ENCODE measurements at regions not wholly inside any gene's neighbourhood (a gene's known extent, or its start where the extent isn't known, plus 50 kb on each side); places are given as distances from the start of the nearest gene placed in this dataset.
"Not testable (repeated sequence)": the region's sequence is repeated elsewhere in the genome, so short reads cannot be mapped to it uniquely, and the experiment has no call there.

DNA sequence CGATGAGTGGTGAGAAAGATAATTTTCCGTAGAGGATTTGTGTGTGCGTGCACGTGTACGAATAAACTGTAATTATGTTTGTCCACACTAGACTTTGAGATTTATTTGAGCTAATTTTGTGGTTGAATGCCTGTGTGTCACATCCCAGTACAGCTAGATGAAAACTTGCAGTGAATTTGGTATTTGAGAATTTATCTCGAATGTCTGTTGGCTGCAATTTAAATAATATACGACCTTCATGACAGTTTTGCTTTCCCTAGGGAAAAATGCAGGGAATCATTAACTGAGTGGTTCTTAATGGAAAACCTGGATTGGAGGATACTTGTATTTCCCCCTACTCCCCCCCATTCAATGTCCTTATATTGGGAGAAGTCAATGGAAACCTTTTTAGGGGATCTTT is 124.8 kb downstream of the GOSR1 start:
- DNase-seq (ENCODE audit: low spot score); H3K27me3 Mint-ChIP-seq; ATAC-seq; H3K9me3 Mint-ChIP-seq; H3K36me3 Mint-ChIP-seq: not testable (repeated sequence)
- Mint-ChIP-seq H3K4me3 (peak overlapping the region; percentile 93), H3K4me1 (ENCODE audit: low read depth in 2 of 2) (peaks cover 8 to 12% of the 10 kb centered on the region in 2 donors), H3K27ac (peak overlapping the region in 1 of 2 donors; percentile 80)

DNA sequence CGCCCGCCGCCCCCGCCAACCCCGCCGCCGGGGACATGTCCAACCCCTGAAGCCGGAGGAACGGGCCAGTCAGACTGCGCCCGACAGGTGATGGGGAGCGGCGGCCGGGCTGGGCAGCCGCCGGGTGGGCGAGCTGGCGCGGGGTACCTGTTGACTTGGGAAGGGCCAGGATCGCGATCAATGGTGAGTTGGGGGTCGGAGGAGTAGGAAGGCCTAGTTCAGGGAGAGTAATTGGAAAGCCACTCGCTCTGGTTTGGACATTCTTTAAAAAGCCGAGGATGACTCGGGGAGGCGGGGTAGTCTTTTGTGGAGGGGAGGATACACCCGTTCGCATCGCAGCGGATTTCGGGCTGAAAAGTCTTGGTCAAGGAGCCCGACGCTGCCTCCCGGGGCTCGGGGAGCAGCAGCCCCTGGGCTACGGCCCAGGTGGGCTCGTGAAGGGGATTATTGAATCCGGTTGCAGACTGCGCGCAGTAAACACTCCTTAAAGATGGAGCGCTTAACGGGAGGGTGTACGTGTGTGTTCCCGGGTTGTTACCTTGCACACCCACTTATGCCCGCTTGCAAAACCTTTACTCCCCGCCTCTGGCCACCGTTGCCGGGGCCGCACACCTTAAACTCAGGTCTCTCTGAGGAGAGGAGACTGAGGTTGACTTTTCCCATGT is 123.8 kb downstream of the GOSR1 start:
- H3K27ac Mint-ChIP-seq = peak overlapping the region; percentile 80 to 84
- ATAC-seq (peak in 1 of 2 donors; percentile 4), DNase-seq (ENCODE audit: low spot score) (no peak)
- H3K9me3 Mint-ChIP-seq = no peaks in the 10 kb centered on the region
- no peaks in the 10 kb centered on the region for H3K36me3 Mint-ChIP-seq
- peak overlapping the region; percentile 93 for H3K4me3 Mint-ChIP-seq
- H3K27me3 Mint-ChIP-seq = no peaks in the 10 kb centered on the region
- H3K4me1 Mint-ChIP-seq (ENCODE audit: low read depth in 2 of 2) = peaks cover 8 to 12% of the 10 kb centered on the region in 2 donors

DNA sequence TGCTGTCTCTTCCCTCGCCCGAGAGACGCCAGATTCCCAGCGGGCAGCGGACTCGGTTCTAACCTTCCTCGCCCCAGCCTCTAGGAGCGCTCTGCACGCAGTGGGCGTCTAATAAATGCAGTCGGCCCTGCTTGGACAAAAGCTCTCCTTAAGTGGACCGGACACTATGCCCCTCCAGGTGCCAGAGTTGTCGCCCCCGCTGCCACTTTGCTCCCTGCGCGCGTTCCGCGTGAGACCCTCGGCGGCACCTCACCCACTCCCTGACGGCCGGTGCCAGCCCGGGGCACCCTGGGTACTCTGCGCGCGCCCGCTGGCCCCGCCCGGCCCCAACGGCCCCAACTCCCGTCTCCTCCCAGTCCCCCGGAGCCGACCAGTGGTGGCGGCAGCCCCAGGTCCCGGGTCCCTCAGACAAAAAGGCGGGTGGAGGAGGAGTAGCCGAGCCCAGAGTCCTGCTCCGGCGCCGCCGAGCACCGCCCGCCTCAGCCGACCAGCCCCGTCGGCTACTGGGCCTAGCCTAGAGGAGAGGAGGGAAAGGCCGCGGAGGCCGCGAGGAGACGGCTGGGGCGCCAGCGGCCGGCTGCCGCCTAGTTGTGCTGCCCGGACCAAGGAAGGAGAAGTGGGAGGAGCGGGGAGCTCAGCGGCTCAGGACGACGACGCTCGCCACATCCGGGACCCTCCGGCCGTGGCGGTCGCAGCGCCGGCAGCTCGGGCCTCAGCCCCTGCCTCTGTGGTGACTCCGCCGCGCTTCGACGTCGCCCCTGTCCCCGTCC is 123.0 kb downstream of the GOSR1 start:
- Mint-ChIP-seq H3K27me3 (no peaks in the 10 kb centered on the region), H3K4me3 (peak overlapping the region; percentile 93), H3K9me3 (no peaks in the 10 kb centered on the region), H3K36me3 (no peaks in the 10 kb centered on the region), H3K27ac (peak overlapping the region; percentile 80 to 84), H3K4me1 (ENCODE audit: low read depth in 2 of 2) (peaks cover 8 to 12% of the 10 kb centered on the region in 2 donors)
- ATAC-seq (peak; percentile 96 to 97), DNase-seq (ENCODE audit: low spot score) (peak; percentile 85)

DNA sequence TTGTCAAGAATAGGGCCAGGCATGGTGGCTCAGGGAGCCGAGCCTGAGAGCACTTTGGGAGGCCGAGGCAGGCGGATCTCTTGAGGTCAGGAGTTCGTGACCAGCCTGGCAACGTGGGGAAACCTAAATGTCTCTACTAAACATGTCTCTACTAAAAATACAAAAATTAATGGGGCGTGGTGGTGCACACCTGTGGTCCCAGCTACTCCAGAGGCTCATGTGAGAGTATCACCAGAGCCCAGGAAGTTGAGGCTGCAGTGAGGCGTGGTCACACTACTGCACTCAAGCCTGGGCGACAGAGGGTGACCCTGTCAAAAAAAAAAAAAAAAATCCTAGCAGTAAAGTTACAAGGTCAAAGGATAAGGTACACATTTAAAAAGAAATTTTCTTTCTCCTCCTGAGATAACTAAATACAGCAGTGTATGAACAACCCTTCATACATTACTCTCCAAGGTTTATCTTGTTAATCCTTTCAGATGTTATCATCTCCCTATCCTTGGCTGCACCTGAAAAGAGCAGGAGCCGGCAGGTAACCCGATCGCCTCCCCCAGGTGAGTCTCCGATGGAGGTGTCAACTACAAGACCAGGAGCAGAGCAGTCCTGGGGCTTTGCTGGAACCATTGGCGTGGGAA is 122.3 kb downstream of the GOSR1 start:
- no peak for DNase-seq (ENCODE audit: low spot score)
- ATAC-seq = no peak
- no peaks in the 10 kb centered on the region for H3K9me3 Mint-ChIP-seq
- peaks cover 7 to 8% of the 10 kb centered on the region in 2 donors for H3K4me1 Mint-ChIP-seq (ENCODE audit: low read depth in 2 of 2)
- H3K36me3 Mint-ChIP-seq = no peaks in the 10 kb centered on the region
- H3K27ac Mint-ChIP-seq = peak overlapping the region; percentile 80 to 84
- H3K27me3 Mint-ChIP-seq = no peaks in the 10 kb centered on the region
- peak overlapping the region; percentile 93 for H3K4me3 Mint-ChIP-seq

DNA sequence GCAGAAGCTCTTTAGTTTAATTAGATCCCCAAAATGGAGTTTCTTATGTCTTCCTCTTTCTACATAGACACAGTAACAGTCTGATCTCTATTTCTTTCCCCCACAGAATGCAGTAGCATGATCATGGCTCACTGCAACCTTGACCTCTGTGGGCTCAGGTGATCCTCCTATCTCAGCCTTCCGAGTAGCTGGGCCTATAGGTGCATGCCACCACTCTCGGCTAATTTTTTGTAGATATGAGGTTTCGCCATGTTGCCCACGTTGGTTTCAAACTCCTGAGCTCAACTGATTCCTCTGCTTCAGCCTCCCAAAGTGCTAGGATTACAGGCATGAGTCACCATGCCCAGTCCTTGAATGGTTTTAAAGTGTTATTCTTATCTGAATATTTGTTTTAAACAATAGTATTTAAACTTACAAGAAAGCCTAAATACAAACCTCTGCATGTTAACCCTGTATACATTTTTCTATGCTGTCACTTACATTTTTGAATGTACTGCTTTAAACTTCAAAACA is 120.6 kb downstream of the GOSR1 start:
- ATAC-seq = no peak
- no peaks in the 10 kb centered on the region for H3K9me3 Mint-ChIP-seq

DNA sequence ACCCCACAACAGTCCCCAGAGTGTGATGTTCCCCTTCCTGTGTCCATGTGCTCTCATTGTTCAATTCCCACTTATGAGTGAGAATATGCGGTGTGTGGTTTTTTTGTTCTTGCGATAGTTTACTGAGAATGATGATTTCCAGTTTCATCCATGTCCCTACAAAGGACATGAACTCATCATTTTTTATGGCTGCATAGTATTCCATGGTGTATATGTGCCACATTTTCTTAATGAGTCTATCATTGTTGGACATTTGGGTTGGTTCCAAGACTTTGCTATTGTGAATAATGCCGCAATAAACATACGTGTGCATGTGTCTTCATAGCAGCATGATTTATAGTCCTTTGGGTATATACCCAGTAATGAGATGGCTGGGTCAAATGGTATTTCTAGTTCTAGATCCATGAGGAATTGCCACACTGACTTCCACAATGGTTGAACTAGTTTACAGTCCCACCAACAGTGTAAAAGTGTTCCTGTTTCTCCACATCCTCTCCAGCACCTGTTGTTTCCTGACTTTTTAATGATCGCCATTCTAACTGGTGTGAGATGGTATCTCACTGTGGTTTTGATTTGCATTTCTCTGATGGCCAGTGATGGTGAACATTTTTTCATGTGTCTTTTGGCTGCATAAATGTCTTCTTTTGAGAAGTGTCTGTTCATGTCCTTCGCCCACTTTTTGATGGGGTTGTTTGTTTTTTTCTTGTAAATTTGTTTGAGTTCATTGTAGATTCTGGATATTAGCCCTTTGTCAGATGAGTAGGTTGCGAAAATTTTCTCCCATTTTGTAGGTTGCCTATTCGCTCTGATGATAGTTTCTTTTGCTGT is 120.0 kb downstream of the GOSR1 start:
- not testable (repeated sequence) for H3K27me3 Mint-ChIP-seq; H3K4me3 Mint-ChIP-seq; ATAC-seq; H3K9me3 Mint-ChIP-seq; DNase-seq (ENCODE audit: low spot score); H3K36me3 Mint-ChIP-seq; H3K4me1 Mint-ChIP-seq (ENCODE audit: low read depth in 2 of 2); H3K27ac Mint-ChIP-seq

More for the DNA sequence above, 120.6 kb downstream of the GOSR1 start:
- Mint-ChIP-seq H3K36me3 (no peaks in the 10 kb centered on the region), H3K27ac (no peak overlapping the region), H3K4me1 (ENCODE audit: low read depth in 2 of 2) (peaks cover 7 to 8% of the 10 kb centered on the region in 2 donors), H3K4me3 (no peak overlapping the region), H3K27me3 (no peaks in the 10 kb centered on the region)
- DNase-seq (ENCODE audit: low spot score) = no peak

DNA sequence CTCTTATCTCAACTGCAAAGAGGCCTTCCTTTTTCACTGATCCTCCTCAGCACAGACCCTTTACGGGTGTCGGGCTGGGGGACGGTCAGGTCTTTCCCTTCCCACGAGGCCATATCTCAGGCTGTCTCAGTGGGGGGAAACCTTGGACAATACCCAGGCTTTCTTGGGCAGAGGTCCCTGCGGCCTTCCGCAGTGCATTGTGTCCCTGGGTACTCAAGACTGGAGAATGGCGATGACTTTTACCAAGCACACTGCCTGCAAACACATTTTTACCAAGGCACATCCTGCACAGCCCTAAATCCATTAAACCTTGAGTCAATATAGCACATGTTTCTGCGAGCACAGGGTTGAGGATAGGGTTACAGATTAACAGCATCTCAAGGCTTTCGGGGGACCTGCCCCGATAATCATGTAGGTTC is 117.8 kb downstream of the GOSR1 start:
- not testable (repeated sequence) for H3K4me3 Mint-ChIP-seq; ATAC-seq; H3K27me3 Mint-ChIP-seq; H3K4me1 Mint-ChIP-seq (ENCODE audit: low read depth in 2 of 2); DNase-seq (ENCODE audit: low spot score); H3K9me3 Mint-ChIP-seq; H3K36me3 Mint-ChIP-seq; H3K27ac Mint-ChIP-seq

DNA sequence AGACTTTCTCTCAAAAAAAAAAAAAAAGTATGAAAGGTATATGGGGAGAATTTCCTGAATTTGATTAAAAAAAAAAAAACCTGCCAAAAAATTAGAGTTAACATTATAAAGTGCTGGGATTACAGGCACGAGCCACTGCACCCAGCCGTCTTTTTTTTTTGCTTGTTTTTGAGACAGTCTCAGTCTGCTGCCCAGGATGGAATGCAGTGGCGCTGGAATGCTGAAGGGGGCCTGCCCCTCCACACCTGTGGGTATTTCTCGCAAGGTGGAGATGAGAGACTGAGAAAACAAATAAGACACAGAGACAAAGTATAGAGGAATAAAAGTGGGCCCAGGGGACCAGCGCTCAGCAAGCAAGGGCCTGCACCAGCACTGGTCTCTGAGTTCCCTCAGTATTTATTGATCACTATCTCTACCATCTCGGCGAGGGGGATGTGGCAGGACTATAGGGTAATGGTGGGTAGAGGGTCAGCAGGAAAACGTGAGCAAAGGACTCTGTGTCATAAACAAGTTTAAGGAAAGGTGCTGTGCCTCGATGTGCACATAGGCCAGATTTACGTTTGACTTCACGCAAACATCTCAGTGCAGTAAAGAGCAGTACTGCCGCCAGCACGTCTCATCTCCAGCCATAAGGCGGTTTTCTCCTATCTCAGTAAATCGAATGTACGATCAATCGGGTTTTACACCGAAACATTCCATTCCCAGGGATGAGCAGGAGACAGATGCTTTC is 117.2 kb downstream of the GOSR1 start:
- Mint-ChIP-seq H3K4me1 (ENCODE audit: low read depth in 2 of 2) (no peaks in the 10 kb centered on the region), H3K27me3 (peaks cover 0 to 4% of the 10 kb centered on the region in 2 donors), H3K27ac (no peak overlapping the region), H3K36me3 (no peaks in the 10 kb centered on the region), H3K9me3 (no peaks in the 10 kb centered on the region), H3K4me3 (no peak overlapping the region)
- DNase-seq (ENCODE audit: low spot score) = no peak
- ATAC-seq = no peak

DNA sequence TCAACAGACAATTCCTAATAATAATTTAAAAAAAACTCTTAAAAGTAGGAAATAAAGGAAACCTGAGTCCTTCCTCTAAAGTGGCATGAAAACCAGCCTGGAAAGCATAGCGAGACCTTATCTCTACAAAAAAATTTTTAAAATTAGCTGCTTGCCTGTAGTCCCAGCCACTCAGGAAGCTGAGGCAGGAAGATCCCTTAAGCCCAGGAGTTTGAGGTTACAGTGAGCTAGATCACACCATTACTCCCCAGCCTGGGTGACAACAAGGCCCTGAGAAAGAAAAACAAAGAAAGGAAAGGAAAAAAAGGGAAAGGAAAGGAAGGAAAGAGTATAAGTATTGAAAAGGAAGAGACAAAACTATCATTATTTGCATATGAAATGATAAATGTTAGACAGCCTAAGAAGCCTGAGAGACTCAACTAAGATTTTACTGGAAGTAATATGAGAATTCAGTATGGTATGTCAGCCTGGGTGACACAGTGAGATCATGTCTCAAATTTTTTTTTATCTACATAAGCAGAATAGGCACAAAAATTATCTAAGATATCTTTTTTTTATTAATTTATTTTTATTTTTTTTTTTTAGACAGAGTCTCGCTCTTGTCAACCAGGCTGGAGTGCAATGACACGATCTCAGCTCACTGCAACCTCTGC is 113.0 kb downstream of the GOSR1 start:
- Mint-ChIP-seq H3K9me3 (no peaks in the 10 kb centered on the region), H3K36me3 (no peaks in the 10 kb centered on the region), H3K27ac (no peak overlapping the region), H3K4me1 (ENCODE audit: low read depth in 2 of 2) (peaks cover 0 to 6% of the 10 kb centered on the region in 2 donors), H3K27me3 (peaks cover 0 to 4% of the 10 kb centered on the region in 2 donors), H3K4me3 (no peak overlapping the region)
- DNase-seq (ENCODE audit: low spot score) (no peak), ATAC-seq (no peak)

DNA sequence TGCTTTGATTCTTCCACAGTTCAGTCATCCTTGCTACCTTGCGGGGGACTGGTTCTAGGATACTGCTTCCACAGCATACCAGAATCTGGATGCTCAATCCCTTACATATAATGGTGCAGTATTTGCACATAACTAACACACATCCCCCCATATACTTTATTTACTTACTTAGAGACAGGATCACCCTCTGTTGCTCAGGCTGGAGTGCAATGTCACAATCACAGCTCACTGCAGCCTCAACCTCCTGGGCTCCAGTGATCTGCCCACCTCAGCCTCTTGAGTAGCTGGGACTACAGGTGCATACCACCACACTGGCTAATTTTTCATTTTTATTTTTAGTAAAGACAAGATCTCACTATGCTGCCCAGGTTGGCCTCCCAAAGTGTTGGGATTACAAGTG is 112.2 kb downstream of the GOSR1 start:
- Mint-ChIP-seq H3K9me3 (no peaks in the 10 kb centered on the region), H3K27me3 (peaks cover 0 to 8% of the 10 kb centered on the region in 2 donors), H3K27ac (no peak overlapping the region), H3K36me3 (no peaks in the 10 kb centered on the region), H3K4me1 (ENCODE audit: low read depth in 2 of 2) (peaks cover 0 to 6% of the 10 kb centered on the region in 2 donors), H3K4me3 (no peak overlapping the region)
- no peak for ATAC-seq
- DNase-seq (ENCODE audit: low spot score) = no peak

DNA sequence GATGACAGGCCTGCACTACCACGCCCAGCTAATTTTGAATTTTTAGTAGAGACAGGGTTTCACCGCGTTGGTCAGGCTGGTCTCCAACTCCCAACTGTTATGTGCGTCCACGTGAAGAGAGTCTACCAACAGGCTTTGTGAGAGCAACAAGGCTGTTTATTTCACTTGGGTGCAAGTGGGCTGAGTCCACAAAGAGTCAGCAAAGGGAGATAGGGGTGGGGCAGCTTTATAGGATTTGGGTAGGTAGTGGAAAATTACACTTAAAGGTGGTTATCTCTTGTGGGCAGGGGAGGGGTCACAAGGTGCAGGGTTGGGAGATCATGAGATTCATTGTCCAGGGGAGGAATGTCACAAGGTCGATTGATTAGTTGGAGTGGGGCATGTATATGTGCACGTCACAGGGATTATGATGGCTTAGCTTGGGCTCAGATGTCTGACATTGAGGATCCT is 111.6 kb downstream of the GOSR1 start:
- H3K9me3 Mint-ChIP-seq = no peaks in the 10 kb centered on the region
- ATAC-seq (no peak), DNase-seq (ENCODE audit: low spot score) (no peak)
- H3K27me3 Mint-ChIP-seq = peaks cover 0 to 8% of the 10 kb centered on the region in 2 donors
- H3K36me3 Mint-ChIP-seq = no peaks in the 10 kb centered on the region
- H3K4me1 Mint-ChIP-seq (ENCODE audit: low read depth in 2 of 2) = peaks cover 0 to 6% of the 10 kb centered on the region in 2 donors
- H3K4me3 Mint-ChIP-seq = no peak overlapping the region
- H3K27ac Mint-ChIP-seq = no peak overlapping the region

DNA sequence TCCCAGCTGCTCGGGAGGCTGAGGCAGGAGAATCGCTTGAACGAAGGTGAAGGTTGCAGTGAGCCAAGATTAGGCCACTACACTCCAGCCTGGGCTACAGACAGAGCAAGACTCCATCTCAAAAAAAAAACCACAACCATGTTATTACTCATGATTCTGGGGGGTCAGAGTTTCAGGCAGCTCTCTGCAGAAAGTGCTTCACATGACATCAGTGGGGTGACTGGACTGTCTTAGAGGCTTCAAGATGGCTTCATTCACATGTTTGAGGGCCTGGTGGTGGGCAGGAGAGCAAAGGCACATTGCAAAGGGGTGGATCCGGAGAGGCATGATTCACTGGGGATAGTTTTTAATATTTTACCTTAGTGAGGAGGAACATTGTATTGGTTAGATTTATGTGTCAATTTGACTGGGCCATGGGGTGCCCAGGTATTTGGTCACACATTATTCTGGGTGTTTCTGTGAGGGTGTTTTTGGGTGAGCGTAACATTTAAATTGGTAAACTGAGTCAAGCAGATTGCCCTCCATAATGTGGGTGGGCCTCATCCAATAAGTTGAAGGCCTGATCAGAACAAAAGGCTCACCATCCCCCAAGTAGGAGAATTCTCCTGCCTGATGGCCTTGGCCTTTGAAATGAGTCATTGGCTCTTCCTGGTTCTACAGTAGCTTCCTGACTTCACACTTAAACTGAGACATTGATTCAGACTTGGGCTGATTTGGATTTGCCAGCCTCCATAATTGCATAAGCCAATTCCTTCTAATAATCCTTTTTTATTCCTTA is 109.8 kb downstream of the GOSR1 start:
- Mint-ChIP-seq H3K4me3 (peak overlapping the region; percentile 7), H3K36me3 (no peaks in the 10 kb centered on the region), H3K27ac (peak overlapping the region in 1 of 2 donors; percentile 21), H3K4me1 (ENCODE audit: low read depth in 2 of 2) (peaks cover 0 to 6% of the 10 kb centered on the region in 2 donors), H3K27me3 (peaks cover 0 to 8% of the 10 kb centered on the region in 2 donors), H3K9me3 (no peaks in the 10 kb centered on the region)
- DNase-seq (ENCODE audit: low spot score) (no peak), ATAC-seq (peak in 1 of 2 donors; percentile 75)
